NOMO-1 treated with DMSO at 0.1 percent for 48 hours (cell line): ENCODE measurements at regions not wholly inside any gene's neighbourhood (a gene's known extent, or its start where the extent isn't known, plus 50 kb on each side); places are given as distances from the start of the nearest gene placed in this dataset.

Experiments
- DNase-seq: peaks from one replicate; lab custom pipeline; 2025; ENCODE audit not compliant: unreplicated experiment; lab: John Stamatoyannopoulos, UW

DNA sequence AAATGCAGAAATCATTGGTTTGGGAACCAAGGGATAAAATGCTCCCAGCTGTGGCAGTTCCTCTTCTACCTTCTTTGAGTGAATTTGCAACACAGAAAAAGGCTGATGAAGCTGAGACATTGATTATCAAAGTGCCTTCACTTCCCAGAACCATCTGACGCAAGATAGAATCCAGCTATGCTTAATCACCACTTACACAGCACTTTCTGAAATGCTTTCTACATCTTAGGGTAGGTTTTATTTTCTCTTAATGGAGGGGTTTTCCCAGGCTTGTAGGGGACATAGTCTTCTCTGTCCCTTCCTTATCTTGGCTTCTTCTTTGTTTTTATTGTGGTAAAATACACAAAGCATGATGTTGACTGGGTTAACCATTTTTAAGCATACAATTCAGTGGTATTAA lies 332.6 kb upstream of the ZNF32 start:
- no peak for DNase-seq

DNA sequence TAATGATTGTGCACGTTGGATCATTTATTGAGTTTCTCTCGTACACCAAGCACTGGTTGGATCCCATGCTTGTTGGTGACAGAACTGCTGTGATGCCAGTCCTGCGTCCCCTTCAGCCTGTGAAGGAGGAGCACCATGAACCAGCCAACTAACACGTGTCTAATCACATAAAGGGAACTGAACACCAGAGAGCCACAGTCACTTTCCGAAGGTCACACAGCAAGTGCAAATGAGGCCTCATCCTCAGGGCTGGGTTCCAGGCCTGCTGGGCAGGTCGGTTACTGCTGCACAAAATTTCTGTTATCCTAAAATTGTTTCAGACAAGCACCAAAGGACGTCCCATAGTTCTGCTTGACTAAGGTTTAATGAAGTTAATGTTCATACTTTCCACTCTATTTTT lies 332.0 kb upstream of the ZNF32 start:
- no peak for DNase-seq

DNA sequence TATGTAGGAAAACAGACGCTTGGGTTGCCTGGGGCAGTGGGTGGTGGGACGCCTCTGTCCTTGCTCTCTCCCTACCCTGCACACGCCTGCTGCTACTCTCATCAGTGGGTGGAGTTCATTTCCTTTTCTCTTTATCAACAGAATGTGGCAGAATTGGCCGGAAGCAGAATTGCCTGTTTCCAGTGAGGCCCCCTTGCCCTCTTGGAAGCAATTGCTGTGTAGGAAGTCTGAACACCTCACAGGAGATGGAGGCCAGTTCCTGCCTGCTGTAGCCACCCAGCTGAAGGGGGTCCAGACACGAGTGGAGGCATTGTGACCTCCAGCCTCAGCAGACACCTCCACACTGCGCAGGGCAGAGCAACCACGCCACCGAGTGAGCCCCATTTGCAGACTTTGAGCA lies 331.6 kb upstream of the ZNF32 start:
- no peak for DNase-seq

DNA sequence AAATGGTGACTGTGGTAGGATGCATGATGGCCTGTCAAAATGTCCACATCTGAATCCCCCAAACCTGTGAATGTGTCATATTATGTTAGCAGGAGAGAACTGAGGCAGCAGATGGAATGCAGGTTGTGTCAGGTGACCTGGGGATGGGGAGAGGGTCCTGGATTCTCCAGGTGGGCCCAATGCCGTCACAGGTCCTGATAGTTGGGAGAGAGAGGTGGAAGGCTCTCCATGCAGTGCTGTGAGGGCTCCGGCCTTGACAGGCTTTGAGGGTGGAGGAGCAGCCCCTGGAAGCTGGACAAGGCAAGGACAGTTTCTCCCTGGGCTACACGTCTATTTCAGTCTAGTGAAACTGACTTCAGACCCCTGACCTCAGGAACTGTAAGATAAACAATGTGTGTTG lies 330.9 kb upstream of the ZNF32 start:
- no peak for DNase-seq

DNA sequence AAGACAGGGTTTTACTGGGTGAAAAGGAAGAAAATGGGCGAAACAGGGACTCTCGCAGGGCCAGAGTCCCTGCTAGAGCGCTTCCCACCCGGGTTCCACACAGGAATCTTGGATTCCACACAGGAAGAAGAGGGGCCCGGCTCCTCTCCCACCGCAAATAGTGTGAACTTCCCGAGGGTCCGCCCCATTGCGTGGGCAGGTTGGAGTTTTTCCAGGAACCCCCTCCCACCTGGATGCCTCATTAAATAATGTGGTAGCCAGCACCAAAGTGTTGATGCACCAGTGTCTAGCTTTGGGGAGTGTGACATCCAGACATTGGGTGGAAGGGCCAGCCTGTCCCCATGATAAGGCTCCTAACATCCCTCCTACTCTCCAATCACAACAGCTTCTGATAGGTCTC lies 330.3 kb upstream of the ZNF32 start:
- no peak for DNase-seq

DNA sequence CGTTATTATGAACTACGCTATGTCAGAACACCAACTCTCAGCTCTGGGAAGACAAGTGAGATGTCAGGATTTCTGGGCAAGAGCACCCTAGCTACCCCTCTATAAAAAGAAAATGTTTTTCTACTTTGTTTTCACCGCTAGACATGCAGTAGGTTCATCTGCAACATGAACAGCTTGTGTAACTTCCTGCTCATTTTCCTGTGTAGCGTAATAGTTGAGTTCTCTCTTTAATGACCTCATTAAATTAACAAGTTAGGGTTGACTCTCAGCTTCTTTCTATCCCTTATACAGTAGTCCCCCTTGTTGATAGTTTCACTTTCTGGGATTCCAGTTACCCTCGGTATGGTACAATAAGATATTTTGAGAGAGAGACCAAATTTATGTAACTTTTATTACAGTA lies 329.4 kb upstream of the ZNF32 start:
- DNase-seq, result no peak

DNA sequence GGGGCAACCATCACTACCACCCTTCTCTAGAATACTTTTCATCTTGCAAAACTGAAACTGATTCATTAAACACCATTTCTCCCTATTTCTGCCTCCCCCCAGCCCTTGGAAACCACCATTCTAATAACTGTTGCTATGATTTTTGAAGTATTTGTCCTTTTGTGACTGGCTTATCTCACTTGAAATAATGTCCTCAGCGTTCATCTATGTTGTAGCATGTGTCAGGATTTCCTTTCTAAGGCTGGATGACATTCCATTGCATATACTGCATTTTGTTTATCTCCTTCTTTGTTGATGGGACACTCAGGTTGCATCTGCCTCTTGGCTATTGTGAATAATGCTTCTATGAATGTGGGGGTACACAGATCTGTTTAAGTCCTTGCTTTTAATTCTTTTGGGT lies 327.6 kb upstream of the ZNF32 start:
- no peak for DNase-seq

DNA sequence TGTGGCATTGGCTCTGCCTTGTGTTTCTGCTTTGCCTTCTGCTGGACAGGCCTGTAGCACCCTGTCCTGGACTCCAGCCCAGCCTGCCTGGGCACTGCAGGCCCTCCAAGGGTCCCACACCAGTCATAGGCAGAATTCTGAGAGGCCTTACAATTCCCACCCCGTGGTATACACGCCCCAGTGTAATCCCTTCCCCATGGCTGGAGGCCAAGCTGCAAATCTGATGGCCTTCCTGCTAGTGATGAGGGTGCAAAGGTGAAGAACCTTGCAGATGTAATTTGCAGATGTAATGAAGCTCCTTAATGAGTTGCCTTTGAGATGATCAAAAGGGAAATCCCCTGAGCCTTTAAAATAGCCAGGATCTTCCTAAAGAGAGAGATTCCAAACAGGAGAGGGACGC lies 325.1 kb upstream of the ZNF32 start:
- no peak for DNase-seq

DNA sequence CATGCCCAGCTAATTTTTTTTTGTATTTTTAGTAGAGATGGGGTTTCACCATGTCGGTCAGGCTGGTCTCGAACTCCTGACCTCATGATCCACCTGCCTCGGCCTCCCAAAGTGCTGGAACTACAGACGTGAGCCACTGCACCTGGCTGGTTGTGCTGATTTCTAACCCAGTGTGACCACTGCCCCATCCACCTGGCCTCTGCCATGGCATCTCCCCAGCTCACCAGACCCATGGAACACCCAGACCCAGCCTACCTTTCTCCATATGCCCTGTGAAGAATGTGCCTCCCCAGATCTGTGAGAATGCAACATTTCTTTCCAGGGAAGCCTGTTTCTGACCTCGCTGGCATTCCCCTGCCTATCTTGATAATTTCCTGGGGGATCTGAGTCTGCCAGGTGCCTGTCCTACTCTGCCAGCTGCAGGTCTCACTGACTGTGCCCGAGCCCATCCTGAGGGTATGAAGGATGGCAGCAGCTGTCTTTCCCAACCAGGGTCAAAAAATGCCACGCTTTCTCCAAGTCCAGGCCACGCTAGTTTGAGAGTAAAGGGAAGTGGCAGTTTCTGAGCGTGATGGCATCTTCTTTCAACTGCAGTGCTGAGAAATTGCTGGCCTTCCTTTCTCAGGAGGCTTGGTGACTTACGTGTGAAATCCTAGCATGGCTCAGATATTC lies 324.4 kb upstream of the ZNF32 start:
- DNase-seq, result no peak

DNA sequence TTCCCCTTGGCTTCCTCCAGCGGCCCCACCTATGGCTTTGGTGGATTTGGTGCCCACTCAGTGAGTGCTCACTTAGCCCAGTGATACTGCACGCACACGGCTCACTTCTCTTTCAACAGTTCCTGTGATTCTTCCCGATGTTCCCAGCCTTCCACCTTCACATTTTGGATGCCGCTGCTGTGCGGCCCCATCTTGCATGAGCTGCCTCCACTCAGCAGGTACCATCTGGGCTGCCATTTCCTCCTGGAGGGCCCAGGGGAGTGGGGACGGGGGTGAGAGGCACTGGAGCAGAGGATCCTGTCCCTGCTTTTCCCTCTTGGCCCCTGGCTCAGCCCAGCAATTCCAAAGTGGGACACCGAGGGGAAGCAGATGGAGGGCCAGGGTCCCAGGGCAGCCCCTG lies 323.3 kb upstream of the ZNF32 start:
- DNase-seq, result no peak

DNA sequence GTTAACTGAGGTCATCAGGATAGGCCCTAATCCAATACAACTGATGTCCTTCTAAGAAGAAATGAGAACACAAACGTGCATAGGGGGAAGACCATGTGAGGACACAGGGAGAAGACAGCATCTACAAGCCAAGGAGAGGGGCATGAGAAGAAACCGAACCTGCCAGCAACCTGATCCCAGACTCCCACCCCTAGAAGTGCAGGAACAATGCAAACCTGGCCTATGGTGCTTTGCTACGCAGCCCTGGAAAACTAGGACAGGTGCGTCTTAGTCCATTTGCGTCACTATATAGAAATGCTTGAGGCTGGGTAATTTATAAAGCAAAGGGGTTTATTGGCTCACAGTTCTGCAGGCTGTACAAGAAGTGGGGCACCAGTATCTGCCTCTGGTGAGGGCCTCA lies 322.6 kb upstream of the ZNF32 start:
- no peak for DNase-seq

DNA sequence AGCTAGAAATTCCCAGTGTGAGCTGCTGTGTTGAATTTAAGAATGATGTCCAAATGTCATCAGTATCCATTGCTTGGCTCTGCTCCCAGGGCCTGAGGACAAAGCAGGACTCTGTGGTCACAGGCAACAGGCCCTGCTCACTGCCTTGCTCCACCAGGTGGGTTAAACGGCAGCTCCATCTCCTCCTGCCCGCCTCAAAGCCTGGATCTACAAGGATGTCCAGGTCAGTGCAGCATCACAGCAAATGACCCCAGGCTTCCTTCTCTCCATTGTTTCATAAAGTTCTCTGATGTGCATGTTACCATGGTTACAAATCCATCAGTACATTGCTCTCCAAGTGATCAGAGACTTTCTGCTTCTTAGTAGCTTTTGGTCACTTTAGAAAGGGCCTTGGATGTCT lies 322.0 kb upstream of the ZNF32 start:
- DNase-seq, result no peak

DNA sequence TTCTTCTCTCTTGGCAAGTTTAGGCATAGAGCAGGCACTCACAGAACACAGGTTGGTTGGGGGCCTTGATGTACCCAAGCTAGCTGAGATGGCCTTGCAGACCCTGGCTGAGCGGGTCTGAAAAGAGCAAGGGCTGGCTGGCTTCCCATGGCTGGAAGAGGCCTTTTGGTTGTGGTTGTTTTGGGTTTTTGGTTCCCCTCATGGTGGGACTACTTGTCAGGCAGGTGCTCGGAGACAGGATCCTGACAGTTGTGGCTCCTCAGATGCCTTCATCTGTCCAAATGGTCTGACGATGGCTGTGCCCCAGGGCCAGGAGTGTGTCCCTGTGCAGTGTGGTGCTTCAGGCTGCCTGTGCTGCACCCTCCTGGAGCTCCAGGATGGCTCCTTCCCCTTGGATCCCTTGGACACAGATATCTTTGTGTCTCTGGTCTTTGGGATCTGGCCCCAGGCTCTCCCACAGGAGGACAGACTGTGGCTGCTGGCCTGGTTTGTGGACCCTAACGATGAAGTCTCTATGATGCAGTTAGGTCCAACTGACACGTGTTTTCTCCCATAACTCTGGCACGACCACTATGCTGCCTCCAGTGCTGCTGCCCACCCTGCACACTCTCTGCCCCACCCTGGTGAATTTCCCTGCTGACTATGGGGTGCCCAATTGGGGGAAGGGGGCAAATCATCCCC lies 321.5 kb upstream of the ZNF32 start:
- no peak for DNase-seq

DNA sequence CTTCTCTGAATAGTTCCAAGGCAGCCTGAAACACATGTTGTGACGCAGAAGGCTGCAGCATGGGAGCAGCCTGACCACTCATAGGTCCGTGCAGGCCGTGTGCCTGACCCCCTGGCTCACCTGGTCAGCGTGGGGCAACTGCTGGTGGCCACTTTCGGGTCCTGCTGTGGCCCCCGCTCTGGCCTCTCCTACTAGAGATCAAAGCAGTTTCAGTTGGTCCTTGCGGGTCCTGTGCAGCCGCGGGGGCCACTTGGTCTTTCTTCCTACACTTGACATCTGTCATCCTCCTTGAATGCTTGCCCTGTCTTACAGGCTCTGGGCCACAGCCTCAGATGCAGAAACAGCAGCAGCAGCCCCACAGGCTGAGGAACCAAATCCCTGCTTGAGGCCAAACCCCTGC lies 320.8 kb upstream of the ZNF32 start:
- DNase-seq, result no peak

DNA sequence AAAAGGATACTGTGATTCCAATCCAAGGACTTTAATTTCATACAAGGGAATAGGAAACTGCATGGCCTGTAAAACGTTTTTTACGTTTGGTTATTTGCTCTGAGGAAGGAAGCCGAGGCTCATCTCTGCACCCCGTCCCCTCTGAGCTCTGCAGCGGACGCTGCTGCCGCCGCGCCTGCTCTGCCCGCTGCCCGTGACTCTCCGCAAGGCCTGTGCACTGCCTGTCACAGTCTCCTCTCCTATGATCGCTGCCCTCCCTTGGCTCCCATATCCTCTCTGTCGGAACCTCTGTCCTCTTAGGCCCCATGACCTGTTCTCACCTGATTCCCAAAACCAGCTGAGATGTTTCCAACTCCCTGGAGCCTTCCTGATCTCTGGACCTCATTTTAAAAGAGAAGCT lies 320.3 kb upstream of the ZNF32 start:
- no peak for DNase-seq

DNA sequence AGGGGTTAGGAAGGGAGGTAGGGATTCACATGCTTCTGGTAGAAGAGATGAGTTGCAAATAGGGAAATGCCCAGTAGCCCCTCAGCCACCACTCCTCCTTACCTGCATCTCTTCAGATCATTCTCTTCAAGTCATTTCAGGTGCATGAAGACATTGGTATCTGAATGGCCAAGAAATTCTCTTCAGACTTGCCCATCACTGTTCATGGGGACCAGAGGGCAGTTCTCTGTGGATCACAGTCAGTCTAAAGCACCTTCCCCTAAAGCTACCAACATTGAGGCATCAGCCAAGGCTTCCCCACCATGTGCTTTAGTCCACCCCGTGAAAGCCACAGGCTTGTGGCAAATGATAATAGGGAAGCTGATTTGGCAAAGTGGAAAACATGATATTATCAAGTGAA lies 319.4 kb upstream of the ZNF32 start:
- DNase-seq, result no peak

DNA sequence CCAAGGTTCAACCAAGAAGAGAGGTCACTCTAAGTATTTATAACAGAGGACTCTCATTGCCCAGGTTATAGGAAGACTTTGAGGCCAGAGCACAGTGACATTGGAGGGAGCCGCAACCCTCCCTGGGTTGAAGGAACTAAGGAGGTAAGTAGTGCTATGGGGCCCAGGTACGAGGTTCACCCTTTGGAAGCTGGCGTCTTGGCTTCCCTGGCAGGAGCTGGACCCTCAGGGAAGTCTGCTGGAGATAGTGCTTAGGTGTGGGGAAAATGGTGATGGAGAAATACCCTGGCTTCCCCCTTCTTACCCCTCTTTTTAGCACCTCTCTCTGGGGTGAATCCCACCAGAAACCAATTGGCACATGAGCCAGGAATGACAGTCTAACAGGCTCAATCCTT lies 317.9 kb upstream of the ZNF32 start:
- DNase-seq, result no peak

DNA sequence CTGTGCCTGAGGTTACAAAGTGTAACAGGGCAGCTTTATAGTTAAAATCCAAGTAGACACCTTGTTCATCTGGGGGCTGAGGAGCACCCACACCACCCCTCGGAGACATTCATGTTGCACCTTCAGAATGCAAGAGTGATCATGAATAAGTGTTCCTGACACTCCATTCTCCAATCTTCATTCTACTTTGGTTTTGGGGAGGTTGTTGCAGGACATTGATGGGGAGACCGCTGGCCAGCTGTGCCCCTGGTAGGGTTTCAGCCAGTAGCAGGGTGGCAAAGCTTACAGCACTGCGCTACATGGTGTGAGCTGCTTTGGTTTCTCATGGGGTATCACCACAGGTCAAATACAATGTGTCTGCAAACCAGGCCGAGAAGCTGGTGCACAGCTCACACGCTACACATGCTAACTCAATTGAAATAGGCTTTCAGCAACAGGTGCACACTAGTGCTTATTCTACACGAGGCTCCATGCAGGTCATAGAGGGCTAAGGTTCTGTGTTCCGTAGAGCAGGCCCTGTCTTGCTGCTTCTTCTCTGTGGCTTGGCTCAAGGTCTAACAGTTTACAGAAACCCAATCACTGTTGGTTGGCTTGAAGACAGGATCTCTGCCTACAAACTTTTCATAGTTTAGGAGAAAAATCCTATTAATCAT lies 317.4 kb upstream of the ZNF32 start:
- DNase-seq, result no peak

DNA sequence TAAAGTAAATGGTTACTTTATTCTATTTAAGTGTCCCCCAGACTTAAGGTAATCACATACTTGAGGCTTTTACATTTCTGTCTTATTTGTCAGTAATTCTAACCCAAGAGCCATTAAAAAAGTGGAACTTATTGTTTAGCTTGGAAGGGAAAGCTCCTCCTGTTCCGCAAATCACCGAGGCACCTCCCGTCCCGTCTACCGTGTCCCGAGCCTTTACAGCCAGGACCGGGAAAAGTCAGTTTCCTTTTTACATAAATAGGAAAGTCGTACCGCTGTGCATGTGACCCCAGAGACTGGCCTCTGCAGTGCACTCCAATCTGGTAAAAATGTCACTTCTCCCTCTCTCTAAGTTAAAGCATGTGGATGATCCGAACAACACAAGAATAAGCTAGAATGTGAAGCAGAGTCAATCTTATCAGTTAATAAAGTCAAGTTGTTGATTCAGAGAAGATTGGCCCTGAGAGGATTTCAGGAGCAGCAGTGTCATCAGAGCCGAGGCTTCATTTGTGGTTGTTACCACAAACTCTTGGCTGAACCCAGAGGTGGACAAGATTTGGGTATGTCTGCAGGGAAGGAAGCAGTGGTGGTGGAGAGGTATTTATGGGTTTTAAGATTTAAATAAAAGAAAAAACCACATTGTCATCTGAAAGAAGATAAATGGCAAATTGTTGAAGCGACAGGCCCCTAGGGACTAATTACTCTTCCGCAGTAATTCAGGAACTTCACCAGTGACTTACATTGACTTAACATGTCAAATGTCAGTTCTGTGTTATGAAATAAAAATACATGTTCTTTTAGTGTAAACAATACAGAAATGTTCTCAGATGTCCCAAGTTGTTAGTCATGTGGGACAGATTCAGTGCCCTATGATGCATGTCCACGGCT lies 316.6 kb upstream of the ZNF32 start:
- DNase-seq, result peak; percentile 13

DNA sequence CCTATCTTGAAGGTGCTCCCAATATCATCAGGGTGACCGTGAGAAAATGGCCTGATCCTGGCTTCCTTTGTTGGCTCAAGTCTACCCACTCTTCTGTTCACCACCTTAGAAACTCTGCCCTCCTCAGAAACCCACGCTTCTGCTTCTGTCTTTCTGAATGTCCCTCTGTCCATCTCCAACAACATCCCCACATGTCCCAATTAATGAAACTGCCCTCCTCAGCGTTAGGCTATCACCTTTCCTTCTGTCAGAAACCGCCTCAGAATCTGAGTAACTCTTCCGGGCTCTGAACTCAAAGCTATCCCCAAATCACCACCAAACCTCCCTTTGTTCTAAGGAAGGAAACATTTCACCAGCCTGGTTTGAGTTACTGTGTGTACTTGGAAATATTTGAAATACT lies 315.8 kb upstream of the ZNF32 start:
- no peak for DNase-seq

DNA sequence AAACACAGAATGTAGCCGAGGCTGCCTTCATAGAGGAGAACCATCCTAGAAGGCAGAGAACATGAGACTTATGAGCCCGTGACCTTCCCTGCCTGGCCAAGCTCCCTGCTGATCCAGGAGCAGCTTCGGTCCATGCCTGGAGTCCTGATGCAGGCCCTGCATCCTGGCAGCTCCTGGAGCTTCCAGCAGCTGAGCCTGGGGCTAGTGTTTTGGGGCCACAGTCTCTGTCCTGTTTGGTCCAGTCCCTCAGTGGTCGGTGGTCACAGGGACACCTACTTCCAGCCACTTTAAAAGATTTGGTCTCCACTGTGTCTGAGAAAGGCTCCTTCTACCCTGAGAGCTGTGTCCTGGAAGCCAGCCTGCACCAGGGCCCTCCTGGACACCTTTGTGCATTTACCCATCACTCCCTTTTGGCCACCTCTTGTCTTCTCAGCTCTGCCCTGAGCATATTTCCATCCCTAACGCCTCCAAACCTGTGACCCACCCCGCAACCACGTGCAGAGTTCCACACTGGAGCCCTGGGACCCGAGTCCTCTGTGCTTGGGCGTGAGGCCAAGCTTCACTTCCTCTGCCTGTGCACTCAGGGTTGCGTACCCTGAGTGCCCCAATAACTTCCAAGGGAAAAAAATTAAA lies 315.2 kb upstream of the ZNF32 start:
- no peak for DNase-seq
